ENCODE measurements at regions not wholly inside any gene's neighbourhood (a gene's known extent, or its start where the extent isn't known, plus 50 kb on each side); places are given as distances from the start of the nearest gene placed in this dataset.

DNA sequence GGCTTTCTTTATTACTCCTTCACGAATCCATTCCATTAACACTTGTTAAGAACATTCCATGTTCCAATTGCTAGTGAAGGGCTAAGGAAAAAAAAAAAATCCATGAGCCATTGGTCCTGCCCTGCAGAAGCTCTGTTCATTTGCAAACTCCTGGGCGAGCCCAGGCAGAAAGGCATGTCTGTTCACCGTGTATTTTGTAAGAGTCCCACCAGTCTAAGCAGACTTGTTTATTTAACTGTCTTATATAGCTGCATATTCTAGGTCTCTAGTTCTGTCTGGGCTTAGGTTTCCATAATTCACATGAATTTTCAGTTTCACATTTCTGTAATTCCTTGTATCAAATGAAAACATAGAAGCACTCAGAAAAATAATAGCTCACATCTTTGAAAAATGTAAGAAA lies 97.4 kb upstream of the POU2AF2 start:
- DNase-seq (ENCODE audit: low read depth, low spot score) = no peak

DNA sequence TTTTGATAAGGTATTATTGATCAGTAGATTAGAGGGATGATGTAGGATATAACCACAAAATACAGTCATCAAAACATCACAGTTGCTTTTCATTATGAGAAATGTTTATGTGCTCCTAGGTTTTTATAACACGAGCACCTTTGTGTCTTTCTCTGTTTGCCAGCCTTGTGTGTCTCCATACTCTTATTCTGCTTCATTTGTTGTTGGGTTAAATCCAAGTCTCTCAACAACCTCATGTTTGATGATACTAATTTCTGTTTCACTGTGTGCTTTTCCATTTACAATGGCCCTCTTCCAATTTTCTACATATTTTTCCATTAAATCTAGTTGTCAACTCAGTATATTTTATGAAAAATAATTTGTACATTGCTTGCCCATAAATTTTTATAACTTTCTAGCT lies 107.7 kb upstream of the POU2AF2 start:
- DNase-seq (ENCODE audit: low read depth, low spot score) = no peak

DNA sequence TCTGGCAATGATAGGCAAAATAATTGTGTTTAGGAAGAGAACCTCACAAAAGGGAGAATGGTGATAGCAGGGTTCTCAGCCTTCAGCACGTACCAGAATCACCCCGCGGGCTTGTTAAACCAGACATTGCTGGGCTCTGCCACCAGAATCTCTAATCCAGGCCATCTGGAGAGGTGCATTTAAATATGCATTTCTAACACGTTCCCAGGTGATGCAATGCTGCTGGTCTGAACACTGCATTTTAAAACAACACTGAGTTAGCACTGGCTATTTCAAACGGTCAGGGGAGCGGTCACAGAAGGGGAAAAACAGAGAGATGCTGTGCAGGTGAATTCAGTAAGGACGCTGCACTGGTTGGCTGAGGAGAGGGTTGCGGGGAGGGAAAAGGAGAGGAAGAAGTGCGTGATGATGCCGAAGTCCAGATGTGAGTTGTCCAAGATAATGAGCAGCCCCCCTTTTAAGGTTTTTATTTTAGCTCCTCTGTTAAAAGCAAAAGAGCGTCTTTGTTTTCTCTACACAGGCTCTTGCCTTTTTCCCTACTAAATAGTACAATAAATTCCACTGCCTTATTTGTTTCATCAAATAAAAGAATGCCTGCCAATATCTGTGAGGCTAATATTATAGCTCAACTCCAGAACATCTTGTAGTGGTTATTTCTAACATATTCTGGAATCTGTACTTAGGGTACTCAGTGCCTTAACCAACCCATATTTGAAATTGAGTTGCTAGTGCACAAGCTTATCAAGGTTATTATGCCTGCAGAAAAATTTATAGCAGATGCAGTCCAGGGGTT lies 109.6 kb upstream of the POU2AF2 start:
- DNase-seq (ENCODE audit: low read depth, low spot score) = no peak

DNA sequence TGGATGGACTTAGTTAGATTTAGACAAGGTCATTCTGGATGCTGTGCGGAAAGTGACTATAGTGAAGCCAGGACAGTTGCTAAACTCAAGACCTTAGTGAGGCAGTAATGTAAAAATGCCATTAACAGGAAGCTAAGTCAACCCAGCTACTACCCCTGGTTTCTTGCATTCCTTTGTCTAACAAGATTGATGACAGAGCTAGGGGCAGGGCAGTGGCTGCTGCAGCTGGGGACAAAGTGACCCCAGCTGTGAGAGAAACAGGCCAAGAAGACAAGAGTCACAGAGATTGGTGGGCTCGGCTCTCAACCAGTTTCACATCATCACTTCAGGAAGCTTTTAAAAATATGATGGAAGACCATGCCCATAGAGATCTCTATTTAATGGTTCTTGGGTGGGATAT lies 110.4 kb upstream of the POU2AF2 start:
- peak; percentile 59 for DNase-seq (ENCODE audit: low read depth, low spot score)

DNA sequence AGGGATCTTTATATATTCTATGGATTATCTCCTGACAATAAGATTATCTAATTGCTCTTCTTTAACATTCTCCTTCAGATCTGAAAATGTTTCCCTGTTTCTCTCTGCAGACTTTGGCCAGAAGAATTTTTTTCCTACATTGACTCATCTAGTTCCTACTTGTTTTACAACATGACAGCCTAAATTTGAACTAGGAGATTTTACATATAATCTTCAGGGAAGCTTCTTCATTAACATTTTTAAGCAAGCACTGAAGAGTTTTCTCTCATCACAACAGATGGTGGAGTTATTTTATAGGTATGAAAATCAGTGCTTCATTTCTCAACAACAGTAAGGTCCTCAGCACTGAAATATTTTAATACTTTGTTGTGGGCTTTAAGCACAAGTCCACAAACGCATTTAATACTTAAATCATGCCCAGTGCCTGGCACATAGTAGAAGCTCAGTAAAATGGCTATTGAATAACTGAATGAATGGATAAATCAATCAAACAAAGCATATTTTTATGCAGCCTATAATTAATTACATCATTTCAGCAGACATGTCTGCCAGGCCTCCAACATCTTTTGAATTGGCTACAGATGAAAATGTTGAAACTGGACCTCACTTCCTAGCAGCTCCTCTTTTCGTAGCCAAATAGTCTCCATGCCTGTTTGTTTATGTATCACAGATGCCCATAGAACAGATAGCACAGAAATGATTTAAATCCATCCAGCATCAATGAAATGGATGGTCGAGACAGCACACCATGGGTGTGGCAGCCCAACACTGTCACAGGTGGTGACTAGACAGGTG lies 117.3 kb upstream of the POU2AF2 start:
- no peak for DNase-seq (ENCODE audit: low read depth, low spot score)

DNA sequence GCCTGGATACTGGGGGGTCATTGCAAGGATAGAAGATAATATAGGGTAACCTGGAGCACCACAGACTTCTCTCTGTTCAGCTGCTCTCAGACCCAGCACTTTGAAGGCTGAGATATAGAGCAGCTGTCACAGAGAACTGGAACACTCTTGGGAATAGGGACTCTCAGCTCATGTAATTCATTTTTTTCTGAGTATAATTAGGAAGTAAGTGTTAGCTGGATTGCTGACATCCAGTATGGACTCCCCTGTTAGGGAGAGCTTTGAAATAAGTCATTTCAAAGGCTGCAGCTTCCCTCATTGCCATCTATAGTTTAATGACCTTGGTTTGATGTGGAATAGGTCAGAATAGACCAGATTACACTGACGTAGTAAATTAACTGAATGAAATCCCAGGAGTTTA lies 120.8 kb upstream of the POU2AF2 start:
- no peak for DNase-seq (ENCODE audit: low read depth, low spot score)

DNA sequence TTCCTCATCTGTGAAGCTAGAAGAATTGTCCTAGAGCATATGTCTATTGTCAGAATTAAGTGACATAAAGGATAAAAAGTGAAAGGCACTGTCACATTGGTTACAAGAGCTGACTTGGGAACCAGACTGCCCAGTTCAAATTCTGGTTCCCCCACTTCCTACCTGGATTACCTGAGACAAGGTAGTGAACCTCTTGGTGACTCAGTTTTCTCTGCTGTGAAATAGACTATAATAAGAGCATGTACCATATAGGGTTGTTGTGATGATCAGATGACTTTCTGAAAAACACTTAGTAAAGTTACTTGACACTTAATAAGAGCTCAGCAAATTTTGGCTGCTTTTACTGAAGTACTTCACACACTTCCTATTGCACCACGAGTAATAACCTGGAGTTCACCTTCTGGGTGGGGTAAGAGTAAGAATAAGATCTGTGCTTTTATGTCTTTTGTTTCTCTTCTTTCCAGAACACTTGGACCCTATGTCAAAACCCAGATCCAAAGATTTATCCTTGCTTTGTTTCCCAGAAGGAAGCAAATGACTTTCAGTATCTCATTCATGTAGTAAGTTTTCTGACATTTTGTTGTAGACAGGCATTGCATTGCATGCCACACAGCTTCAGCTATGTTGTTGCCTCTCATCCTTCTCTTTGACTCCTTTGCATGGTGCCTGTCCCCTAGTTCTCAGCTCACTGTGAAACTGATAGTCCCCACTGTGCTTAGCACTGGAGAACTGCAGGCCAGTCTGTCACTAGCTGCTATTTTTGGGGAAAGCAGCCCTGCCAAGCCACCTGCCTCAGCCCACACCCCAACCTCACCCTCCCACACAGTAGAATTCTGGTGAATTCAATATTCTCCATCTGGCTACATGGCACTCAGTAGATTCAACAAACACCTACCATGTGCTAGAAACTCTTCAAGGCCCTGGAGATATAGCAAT lies 121.8 kb upstream of the POU2AF2 start:
- DNase-seq (ENCODE audit: low read depth, low spot score) = no peak

DNA sequence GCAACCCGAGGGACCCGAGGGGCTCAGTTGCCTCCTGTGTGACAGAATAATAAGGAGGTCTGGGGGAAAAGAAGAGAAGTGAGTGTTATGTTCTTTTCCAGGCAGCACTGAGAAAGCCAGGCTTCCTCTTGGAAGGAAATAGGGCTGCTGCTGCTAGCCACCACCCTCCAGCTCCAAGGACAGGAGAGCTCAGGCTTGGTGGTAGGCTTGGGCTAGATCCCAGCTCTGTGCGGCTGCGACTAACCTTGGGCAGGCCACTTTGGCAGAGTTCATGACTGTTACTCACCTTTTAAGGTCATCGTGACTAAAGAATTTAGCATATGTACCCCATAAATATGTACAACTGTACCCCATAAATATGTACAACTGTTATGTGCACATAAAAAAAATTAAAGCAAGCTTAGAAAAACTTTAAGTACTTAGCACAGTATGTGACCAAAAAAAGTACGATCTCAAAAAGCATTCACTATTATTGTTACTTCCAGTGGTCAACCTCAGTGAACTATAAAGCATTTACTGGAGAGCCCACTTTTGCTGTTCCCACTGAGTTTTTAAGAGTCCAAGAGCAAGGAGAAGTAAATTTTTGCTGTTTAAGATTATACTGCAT lies 124.7 kb upstream of the POU2AF2 start:
- DNase-seq (ENCODE audit: low read depth, low spot score) = no peak

DNA sequence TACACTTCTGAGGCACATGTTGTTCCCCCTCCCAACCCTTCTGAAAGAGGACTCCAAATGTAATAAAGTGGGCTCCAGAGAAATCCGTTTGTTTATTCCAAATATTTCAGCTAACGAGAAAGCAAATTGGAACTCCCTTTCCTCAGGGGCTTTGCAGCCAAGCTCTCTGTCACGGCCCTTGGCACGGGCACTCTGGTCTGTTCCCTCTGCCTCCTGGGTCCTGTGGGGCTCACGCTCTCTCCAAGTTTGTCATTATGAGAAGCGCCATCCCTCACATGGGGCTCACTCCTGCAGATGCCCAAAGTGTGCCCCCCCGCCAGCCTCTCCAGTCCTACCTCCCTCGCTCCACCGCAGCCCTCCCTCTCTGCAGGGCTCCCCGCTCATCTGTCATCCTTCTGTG lies 125.4 kb upstream of the POU2AF2 start:
- no peak for DNase-seq (ENCODE audit: low read depth, low spot score)

DNA sequence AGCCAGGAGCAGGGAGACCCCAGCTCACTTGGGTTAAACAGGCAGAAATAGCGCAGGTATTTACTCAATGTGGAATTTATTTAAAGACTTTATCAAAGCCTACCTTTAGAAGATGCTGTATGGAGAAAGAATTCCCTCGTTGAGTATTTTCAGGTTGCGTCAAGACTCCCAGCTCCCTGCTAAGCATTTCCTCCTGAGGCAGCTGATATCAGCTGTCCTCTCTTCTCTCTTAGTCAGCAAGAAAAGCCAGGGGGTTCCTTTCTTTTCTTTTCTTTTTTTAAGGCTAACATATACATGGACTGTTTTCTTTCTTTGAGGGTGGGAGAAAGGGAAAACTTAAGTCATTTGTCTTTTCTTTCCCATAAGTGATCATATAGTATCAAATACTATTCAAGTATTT lies 125.8 kb upstream of the POU2AF2 start:
- no peak for DNase-seq (ENCODE audit: low read depth, low spot score)

DNA sequence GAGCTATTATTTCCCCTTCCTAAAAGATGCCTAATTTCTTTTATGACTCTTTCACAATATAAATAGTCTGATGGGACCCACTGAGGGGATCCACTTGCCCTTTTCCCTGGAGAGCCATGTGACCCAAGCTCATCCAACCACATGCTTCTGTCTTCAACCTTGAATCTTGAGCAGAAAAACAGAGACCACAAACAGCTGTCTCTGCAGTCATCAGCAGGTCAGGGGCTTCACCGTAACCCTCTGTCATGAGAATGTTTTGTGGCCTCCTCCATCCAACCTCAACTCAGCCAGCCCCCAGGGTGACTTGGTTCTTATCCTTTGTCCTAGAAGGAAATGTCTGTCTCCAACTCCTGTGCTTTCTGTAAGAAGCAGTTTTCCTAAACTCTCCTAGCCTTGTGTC lies 129.6 kb upstream of the POU2AF2 start:
- DNase-seq (ENCODE audit: low read depth, low spot score) = no peak

DNA sequence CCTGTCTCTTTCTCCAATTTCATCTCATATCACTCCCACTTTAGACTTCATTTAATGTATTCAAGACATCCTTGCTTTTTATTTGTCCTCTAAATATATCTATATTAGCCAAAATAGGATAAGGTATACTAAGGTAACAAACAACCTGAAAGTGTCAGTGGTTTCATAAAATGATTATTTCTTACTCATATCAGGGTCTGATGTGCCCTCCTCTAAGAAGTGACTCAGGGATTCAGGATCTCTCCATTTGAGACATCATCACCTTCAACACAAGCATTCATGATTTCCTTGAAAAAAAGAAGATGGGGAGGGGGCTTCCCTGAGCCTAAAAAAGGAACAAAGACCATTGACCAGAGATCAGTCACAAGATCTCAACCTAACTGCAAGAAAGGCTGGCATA lies 131.4 kb upstream of the POU2AF2 start:
- DNase-seq (ENCODE audit: low read depth, low spot score) = no peak

DNA sequence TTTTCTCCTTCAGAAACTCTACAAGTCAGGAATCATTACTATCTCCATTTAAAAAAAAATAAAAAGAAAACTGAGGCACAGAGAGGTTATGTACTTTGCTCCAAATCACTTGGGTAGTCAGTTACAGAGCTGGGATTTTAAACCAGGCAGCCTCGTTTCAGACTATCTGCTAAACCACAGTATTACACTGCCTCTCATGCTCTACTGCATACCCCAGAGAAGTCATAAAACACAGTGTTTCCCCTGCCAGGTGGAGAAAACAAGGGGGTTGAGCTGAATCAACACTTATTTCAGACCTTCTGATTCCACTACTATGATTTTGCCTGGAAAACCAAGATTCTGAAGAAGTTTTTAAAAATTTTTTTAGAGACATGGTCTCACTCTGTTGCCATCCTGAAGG lies 132.9 kb upstream of the POU2AF2 start:
- DNase-seq (ENCODE audit: low read depth, low spot score) = no peak

DNA sequence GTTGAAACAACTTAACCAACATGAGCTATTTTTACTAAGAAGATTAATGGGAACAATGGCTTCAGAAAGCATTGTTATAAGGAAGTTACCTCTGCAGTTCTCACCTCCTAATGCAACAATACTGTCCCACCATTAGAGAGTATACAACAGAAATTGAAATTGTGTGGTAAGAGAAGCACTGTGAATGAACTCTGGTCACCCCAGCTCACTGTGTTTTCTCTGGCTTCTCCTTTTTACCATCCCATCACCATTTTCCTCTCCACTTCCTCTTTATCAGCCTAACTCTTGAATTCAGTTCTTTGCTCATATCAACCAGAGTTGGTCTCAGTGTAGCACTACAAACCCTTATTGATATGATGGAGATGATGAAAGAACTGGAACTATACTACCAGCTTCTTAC lies 138.0 kb upstream of the POU2AF2 start:
- DNase-seq (ENCODE audit: low read depth, low spot score) = no peak

DNA sequence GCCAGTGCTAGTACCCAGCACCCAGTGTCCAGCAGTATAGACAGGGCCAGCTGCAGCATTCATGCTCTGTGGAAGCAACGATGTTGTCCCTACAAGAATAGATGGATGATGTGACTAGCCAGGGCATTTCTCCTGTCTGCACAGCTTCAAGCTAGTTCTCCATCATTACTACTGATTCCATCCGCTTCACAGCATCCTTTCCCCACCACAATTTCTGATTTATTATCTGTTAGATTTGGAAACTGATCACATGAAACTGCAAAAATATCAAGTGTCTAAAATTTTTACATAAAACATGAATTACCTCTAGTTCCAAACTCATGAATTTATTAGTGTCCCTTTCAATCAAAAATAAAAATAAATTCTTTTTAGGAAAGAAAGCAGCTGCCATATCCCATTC lies 138.9 kb upstream of the POU2AF2 start:
- DNase-seq (ENCODE audit: low read depth, low spot score) = no peak

DNA sequence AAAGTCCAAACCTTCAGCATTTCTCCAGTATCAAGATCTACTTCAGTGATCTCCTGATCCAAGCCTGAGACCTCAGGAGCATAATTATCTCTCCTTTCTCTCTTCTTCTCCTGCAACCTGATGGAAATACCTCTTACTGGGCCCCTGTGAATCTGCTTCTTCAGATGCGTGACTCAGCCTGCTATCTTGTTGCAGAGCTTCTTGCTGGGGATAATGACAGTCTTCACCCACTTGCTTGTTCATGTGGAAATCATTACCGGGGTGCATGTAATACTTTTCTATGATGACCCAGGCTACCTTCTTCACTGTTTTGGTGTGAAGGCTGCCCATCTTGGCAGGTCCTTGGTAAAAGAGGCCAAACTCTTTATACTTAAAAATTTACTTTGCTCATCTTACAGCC lies 140.0 kb upstream of the POU2AF2 start:
- no peak for DNase-seq (ENCODE audit: low read depth, low spot score)

DNA sequence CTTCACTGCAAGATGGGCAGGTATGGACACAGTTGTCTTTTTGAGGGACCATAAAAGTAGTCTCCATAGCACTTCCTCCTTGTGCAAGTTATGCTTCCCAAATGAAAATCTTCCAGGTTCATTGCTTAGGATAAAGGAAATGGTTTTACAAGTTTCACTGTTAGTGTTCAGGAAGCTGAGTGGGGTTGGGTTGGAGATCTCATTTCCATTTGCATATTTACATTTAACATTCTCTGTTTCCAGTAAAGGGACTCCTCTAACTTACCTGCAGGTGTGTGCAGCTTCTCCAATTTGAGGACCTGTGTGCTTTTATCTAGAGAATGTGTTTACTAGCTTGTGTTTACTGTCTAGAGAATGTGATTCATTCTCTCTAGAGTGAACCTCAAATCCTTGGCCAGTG lies 141.3 kb upstream of the POU2AF2 start:
- no peak for DNase-seq (ENCODE audit: low read depth, low spot score)

DNA sequence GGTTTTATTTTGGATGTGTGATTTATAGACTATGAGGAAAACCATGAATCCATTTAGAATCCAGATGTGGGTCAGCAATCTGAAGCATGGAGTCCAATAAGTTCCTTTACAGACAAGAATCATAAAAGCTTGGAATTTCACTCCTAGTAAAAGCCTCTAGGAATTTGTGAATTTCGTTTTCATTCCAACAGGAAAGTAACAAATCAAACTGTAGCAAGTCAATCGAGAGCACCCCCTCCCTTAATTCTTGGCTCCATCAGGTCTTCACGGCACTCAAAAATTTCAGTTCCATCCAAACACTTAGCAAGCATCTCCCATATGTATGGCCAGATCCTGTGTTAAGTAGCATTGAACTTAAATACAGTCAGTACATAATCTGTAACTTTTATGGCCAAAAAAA lies 143.6 kb upstream of the POU2AF2 start:
- DNase-seq (ENCODE audit: low read depth, low spot score) = no peak

DNA sequence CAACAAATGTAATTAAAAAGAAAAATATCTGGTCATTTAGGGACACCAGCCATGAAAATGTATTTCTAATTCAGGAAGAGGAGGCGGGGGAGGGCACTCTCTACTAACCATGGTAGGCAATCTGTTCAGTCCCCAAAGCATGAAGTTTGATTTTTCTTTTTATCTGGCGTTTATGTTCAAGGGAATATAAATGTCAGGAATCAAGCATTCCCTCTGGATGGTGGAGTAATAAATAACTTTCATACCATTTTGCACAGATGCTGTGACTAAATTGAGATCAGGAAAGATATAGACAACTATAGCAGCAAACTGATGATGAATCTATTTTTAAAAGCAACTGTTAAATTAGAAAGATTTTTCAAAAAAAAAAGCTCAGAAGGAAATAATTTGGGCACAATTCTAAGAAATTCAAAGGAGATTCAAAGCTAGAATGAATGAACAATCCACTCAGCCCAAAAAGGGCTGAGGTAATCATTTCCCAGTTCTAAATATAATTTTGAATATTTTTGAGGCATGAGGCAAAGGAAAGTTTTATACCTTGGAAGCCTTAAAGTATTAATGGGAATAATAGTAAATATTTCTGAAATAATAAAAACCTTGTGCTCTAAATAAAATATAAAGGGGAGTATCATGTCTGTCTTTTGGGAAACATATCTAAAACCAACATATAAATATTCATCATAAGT lies 146.4 kb upstream of the POU2AF2 start:
- DNase-seq (ENCODE audit: low read depth, low spot score) = no peak

DNA sequence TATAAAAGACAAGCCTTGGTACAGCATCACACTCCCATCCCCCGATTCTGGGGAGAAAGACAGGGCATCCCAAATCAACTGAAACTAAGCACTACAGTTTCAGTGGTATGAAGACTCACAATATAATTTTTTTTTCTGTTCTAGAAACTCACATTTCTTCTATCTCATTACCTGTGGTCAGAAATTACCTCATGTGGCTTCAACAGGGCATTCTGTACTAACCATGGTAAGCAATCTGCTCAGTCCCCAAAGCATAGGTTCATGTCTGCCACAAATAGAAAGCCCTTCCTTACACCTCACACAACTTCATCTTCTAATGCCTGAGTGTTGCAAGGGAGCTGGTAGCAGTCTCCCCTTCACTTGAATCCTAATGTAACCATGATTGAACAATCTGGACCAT lies 147.4 kb upstream of the POU2AF2 start:
- DNase-seq (ENCODE audit: low read depth, low spot score) = no peak

DNA sequence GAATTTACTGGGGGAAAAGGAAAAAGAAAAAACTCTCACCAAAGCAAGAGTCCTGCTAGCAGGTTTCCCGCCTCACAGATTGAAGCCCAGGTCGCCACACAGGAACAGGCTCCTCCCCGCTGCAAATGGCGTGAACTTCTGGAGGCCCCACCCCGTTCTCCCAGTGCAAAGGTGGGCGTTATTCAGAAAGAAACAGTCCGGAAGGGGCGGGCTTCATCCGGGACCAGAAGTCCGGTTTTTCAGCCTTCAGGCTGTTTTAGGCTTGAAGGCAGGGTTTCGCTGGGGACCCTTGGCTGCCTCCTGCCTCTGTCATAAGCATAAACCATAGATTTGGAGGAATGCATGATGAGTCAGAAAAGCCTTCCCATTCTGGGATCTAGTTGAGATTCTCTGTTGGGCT lies 148.3 kb upstream of the POU2AF2 start:
- peak; percentile 83 for DNase-seq (ENCODE audit: low read depth, low spot score)
